ENCODE measurements at regions not wholly inside any gene's neighbourhood (a gene's known extent, or its start where the extent isn't known, plus 50 kb on each side); places are given as distances from the start of the nearest gene placed in this dataset.

DNA sequence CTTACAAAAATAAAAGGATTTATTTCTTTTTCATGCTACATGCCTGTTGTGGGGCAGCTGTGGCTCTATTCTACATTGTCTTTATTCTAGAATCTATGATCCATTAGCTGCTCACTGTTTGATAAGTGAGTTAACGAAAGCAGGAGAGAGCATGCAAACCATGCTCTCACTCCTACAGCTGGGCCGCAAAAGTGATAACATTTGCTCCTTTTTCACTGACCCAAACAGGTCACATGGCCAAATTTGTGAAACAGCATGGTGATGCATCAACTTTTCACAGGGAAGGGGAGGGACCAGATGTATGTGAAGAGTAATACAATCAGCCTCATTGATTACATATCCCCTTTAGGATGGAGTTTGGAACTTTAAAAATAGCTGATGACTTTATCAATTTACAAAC is 456.9 kb upstream of the SYT1 start:
- DNase-seq = no peak

GRCh38 chr12:78414071-78414470 is 450.5 kb upstream of the SYT1 start:
- no peak for DNase-seq

DNA sequence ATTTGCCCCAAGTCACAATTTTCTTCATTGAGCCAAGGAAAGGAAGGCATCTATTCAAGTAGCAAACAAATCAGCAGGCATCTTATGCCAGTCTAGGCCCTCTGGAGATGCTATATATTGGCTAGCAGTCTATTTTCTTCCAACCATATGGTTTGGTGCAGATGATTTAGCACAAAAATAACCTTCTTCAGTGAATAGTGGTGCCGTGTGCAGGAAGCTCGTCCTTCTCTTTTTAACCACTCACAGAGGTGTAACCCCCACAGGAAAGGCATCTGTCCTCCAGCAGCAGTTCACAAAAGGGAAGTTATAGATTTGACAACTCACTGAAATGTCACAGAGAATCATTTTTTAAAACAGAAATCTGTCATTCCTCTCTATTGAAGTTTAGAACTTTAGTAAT is 445.7 kb upstream of the SYT1 start:
- peak in 1 of 2 experiments; percentile 18 for DNase-seq

DNA sequence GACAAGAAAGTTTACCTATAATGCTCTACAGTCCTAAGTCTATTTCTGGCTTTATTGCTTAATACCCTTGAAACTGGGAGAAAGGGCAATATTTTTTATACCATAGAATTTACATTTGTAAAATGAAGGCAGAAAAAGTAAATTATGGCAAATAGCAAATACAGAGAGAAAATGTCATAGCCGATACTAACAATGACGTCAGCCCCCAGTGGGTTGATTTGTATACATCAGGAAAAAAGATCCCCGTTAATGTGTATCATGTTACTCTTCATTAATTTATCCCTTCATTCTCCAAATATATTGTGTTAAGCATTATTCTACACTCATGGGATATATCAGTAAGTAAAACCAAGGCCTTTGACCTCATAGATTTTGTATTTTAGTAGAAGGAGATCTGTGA is 445.1 kb upstream of the SYT1 start:
- no peak for DNase-seq

DNA sequence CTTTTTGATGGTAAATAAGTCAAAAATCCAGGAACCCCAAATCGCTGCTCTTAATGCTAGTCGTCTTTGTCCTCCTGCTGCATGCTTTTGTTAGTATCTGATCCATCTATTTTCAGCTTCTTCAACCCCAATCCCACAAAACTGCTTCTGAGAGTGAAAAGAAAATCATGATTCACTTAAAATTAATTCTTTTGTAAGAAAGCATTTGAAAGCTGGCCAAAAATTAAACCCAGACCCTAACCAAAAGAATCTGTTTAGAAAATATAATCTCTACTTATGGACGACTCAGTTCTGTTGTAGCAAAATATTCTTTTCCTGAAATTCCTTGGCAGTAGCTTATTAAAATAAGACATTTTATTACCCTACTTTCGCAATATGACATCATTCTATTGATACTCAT is 443.6 kb upstream of the SYT1 start:
- no peak for DNase-seq

DNA sequence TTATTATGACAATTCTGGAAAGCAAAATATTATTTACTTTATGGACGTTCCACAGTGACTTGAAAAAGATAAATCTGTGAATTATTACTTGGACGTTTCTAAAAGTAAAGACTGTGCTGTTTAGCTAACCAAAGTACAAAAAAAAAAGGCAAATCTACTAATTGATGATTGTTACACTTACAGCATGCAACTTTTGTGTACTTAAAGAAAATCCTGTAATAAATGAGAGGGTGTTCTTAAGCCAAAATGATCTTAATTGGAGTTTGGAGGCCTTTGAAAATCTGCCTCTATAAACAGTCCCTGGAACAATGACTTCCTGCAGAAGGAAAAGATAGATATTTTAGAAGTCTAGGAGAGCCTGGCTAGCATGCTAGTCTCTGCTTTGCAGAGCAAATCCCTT is 434.0 kb upstream of the SYT1 start:
- DNase-seq = no peak

DNA sequence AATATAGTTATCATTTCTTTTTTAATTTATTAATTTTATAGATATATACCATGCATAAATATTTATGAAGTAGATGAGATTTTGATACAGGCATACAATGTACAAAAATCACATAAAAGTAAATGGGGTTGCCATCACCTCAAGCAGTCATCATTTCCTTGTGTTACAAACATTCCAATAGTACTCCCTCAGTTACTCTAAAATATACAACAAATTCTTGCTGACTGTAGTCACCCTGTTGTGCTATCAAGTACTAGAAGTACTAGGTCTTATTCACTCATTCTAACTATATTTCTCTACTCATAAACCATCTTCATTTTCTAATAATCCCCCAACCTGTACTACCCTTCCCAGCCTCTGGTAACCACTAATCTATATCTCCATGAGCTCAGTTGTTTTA is 432.6 kb upstream of the SYT1 start:
- DNase-seq = no peak

DNA sequence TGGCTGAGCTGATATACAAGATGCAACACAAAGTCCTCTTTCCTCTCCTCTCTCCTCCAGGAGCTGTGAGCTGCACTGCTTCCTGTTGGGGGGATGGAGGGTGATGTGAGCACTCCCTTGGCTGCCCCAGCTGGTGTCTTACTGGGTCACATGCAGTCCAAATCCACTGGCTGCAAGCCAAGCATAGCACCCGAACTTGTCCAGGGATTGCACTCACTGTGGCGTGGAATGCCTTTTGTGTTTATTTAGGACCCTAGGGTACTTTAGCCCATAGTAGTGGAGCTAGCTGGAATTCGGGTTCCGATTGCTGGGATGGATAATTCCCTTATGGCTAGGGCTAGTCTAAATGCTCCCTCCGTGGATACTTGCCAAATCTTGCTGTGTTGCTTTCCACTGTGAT is 424.9 kb upstream of the SYT1 start:
- DNase-seq = peak in 1 of 2 experiments; percentile 23

DNA sequence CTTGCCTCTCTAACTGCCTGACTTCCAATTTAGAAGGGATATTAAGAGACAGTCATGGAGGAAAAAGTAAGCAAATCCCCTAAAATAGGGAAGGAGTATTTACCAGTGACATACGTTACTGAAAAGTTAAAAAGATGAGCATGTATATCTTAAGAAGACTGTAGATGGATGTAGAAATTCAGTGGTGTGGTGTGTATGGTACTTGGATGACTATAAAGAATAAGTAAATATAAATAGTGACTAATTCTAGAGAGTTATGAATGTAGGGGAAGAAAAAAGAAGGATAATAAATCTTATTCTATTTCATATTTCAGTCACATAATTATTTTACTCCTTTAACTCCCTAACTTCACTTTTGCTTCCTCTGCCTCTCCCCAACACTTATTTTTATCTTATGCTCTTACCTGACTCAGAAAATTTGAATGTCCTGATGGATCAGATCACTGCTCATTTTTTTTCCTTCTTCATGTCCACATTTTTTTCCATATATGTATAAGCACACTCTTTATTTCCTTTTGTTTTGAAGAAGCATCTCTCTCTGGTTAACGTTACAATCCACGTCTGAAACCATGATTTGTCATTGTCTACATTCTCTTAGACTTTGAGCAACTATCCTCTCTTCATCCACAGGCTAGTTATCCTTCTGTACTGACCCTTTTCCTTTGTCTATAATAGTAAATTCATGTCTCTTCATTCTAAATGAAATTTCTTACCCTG is 422.7 kb upstream of the SYT1 start:
- DNase-seq = no peak

- DNase-seq = no peak
These were observed 422.1 kb upstream of the SYT1 start for GRCh38 chr12:78442454-78442801.

GRCh38 chr12:78446555-78446954 is 418.0 kb upstream of the SYT1 start:
- no peak for DNase-seq

DNA sequence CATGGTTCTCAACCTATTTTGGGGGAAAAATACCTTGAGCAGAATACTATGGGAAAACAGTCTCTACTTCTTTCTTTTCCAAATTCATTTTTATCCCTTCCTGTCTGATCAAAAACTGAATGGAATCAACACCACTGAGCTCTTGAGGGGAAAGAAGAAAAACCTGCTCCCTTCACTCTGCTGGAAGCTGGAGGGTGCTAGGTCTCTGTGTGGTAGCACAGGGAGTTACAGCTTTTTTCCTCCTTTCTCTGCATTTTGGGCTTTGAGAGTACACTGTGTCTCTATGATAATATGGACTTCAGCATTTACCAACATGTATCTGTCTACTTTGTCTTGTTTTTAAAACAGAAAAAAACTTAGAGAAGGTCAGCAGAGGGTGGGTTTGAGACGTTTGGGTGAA is 417.2 kb upstream of the SYT1 start:
- DNase-seq = no peak

DNA sequence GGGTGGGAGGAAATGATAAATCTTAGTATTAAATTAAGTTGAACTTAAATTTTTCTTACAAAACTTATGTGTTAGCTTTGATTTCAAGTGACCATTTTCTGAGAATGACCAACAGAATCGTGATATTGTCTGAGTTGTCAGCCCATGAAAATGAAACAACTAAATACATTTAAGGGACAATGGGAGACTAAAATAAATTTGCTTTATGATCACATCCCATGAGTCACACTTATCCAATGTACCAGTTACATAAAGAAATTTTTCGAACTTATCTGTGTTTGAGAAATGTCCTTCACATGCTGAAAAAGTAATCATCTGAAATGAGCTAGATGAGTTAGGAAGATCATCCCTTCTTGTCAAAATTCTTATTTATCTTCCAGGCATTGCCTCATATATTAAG is 415.9 kb upstream of the SYT1 start:
- DNase-seq = no peak

GRCh38 chr12:78455991-78456390 is 408.6 kb upstream of the SYT1 start:
- DNase-seq = no peak

DNA sequence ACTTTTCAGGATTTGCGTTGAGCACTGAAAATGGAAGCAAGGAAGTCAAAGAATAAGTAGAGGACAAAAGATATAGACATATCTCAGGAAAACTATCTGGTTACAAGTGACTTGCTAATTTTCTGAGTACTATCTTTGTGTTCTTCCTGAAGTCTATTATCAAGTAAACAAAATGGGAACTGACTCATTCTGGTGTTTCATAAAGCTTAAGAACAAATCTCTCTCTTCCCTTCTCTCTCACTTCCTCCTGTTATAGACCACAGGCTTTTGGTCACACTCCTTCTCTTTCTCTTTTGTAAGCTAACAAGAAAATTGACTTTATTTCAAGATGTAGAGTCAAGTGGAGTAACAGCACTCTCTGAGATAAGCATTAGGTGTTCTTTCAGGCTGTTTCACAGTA is 406.6 kb upstream of the SYT1 start:
- DNase-seq = no peak

DNA sequence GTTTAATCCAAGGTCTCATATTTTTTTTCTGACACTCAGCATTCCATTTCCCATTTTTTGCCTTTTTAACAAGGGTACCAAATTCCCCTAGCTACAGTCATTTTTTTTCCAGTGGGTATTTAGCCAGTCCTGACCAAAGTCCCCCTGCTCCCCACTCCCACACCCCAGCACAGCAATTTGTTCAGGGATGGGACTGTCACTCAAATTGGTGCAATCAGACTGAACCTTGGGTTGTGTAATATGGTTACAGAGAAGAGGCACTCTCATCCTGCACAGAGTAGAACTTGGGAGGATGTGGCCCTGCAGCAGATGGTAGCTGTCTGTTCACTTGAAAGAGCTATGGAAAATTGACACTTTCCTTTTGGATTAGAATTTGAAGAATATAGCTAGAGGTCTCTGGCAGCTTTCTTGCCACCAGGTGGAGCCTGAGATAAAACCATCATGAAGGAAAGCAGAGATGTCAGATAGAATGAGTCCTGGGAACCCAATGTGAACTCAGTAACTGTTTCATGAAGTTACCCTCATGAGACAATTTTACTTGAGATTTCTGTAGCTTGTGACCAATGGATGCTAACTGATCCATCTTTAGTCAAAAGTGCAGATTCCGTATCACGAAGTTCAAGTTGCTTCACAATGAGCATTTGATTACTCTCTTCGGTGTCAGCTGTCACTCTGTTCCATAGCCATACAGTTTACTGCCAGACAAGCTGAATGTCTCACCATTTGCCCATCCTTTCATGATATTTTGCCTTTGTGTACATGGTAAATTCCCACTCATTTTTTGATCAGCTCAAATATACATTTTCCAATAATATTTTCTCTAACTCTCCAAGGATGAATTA is 394.0 kb upstream of the SYT1 start:
- DNase-seq = peak; percentile 38 to 87

DNA sequence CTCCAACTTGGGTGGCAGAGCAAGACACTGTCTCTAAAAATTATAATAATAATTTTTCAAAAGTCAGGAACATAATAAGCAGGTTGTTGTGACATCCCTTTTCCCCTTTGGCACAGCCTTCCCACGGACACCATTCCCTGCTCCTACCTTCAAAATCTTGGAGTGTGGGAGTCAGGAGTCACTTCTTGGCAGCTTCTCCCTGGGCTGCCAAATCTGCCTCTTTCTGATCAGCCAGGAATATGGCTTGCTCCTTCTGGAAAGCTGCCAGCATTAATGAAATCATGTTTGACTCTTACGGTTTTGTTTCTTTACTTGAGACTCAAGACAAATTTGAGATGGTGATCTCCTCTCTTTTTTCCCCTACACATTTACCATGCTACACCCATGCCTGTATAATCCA is 391.4 kb upstream of the SYT1 start:
- peak; percentile 62 to 85 for DNase-seq

DNA sequence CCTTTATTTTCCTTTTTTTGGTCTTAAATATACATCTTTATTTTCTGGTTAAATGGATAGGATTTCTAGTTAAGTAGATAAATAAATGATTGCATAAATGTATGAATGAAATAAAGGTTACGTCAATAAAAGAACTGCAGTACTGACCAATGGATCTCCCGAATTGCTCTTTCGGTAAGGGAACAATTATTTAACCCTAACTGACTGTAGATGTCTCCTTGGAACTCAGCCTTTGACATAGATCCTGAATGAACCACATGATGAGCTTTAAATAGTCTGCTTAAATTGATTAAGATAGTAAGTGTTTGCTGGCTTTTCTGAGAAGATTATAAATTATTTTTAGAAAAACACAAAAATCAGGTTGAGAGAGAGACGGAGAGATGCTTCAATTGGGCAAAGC is 391.0 kb upstream of the SYT1 start:
- no peak for DNase-seq

GRCh38 chr12:78483767-78484315 is 380.7 kb upstream of the SYT1 start:
- peak in 1 of 2 experiments; percentile 55 for DNase-seq

DNA sequence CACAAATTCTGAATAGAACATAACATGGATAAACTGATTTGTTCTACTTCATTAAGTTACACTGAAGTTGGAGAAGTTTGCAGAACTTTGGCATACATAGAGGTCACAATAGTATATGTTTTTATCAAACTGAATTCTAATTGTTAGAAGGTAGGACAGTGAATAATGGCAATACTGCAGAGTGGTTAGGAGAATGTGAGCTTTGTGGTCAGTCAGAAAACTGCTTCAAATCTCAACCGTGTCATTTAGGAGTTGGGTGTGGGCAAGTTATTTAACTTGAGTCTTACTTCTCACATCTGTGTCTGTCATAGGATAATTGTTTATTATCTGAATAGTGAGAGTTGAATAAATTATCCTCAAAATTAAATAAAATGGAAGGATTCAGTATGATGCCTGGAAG is 374.6 kb upstream of the SYT1 start:
- DNase-seq = no peak

- peak in 1 of 2 experiments; percentile 23 for DNase-seq
These were observed 373.7 kb upstream of the SYT1 start for GRCh38 chr12:78490861-78491260.

- no peak for DNase-seq
These were observed 369.7 kb upstream of the SYT1 start for GRCh38 chr12:78494911-78495310.

- DNase-seq = no peak
These were observed 362.7 kb upstream of the SYT1 start for GRCh38 chr12:78501825-78502224.

DNA sequence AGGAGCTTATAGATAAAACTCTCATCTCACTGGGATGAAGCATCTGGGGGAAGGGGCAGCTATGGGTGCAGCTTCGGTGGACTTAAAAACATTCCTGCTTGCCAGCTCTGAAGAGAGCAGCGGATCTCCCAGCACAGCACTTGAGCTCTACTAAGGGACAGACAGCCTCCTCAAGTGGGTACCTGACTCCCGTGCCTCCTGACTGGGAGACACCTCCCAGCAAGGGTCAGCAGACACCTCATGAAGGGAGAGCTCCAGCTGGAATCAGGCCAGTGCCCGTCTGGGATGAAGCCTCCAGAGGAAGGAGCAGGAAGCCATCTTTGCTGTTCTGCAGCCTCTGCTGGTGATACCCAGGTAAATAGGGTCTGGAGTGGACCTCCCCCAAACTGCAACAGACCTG is 345.2 kb upstream of the SYT1 start:
- DNase-seq = no peak
